Choroid plexus epithelial cell (primary cell): ENCODE measurements at regions not wholly inside any gene's neighbourhood (a gene's known extent, or its start where the extent isn't known, plus 50 kb on each side); places are given as distances from the start of the nearest gene placed in this dataset.
A peak's percentile ranks its signal among the peaks of the same experiment; 100 is the strongest.

ENCODE experiments used
- DNase-seq: peaks from one replicate; pipeline ENCODE4 v3.0.0-alpha.2; 2010; ENCODE audit warnings: low read depth
- H3K4me3 ChIP-seq: 2 replicates; pipeline ENCODE4 v1.5.1; 2011; ENCODE audit warnings: low read depth, mild to moderate bottlenecking, control low read depth, low read length, moderate library complexity
- CTCF ChIP-seq: conservative IDR thresholded peaks from 2 replicates; pipeline ENCODE4 v1.5.1; 2011; ENCODE audit warnings: low read depth, mild to moderate bottlenecking, control low read depth, inconsistent platforms, low read length, moderate library complexity

GRCh38 chrX:36436361-36436760 is 516.8 kb downstream of the CFAP47 start:
- peak; percentile 30 for DNase-seq
- no peak for TF ChIP-seq CTCF
- H3K4me3 ChIP-seq = no peak overlapping the region

- no peak for DNase-seq
- H3K4me3 ChIP-seq = no peak overlapping the region
- TF ChIP-seq CTCF = no peak
Measured at GRCh38 chrX:36443007-36443406, 523.5 kb downstream of the CFAP47 start.

- H3K4me3 ChIP-seq = no peak overlapping the region
- TF ChIP-seq CTCF = no peak
- no peak for DNase-seq
Measured at GRCh38 chrX:36445566-36445965, 526.0 kb downstream of the CFAP47 start.

- TF ChIP-seq CTCF = no peak
- DNase-seq = no peak
- no peak overlapping the region for H3K4me3 ChIP-seq
Measured at GRCh38 chrX:36462142-36462541, 542.6 kb downstream of the CFAP47 start.

- H3K4me3 ChIP-seq = no peak overlapping the region
- no peak for DNase-seq
- no peak for TF ChIP-seq CTCF
Measured at GRCh38 chrX:36480441-36480990, 527.6 kb upstream of the FAM47C start.

GRCh38 chrX:36501169-36501702 is 506.9 kb upstream of the FAM47C start:
- no peak overlapping the region for H3K4me3 ChIP-seq
- DNase-seq = peak; percentile 20
- no peak for TF ChIP-seq CTCF

- no peak for TF ChIP-seq CTCF
- no peak for DNase-seq
Measured at GRCh38 chrX:36504625-36505024, 503.5 kb upstream of the FAM47C start.

More at GRCh38 chrX:36504625-36505024, 503.5 kb upstream of the FAM47C start:
- H3K4me3 ChIP-seq = no peak overlapping the region
